Heart left ventricle (tissue), 13 donors: ENCODE measurements at regions not wholly inside any gene's neighbourhood (a gene's known extent, or its start where the extent isn't known, plus 50 kb on each side); places are given as distances from the start of the nearest gene placed in this dataset.

ENCODE experiments used
- CTCF ChIP-seq, 12 donors: fragments of 200-600 bp; sonication (generic) in 4 of 12; IDR thresholded peaks; one replicate each; pipeline versions ENCODE4 v1.5.0 to v1.8.0; 2018 to 2022; ENCODE audit warnings: antibody characterized with exemption in 12 of 12, mild to moderate bottlenecking in 5 of 12
- POLR2A ChIP-seq, 2 donors: fragments of 450-650 bp; IDR thresholded peaks; one replicate each; pipeline ENCODE4 v1.6.1; 2017; ENCODE audit warnings: antibody characterized with exemption in 2 of 2, mild to moderate bottlenecking in 2 of 2, moderate library complexity in 2 of 2
- donor health status: ischemic (EF 13 %, LVEDD 7.1; RV severe dilation, severe dysfunction).
- donor health status: DM: no; HTN: yes; CAD: no.
- donor health status: DM: no; HTN: no; CAD: no.
- donor health status: ischemic (EF 25% LVEDD 6.9; RV normal size, moderate dysfunction).
- donor health status: ischemic (EF 25% LVEDD 5.7; RV mildly dilated, moderate dysfunction).
- donor health status: ischemic (EF 35%, LVEDD 5.7; RV mildly dilated, moderate dysfunction).
- donor health status: nonischemic (EF 11% LVEDD 7.7; RV severe dilation, severe dysfunction).
- donor health status: DM: yes; HTN: yes; CAD: no.
- donor health status: PGD.
- donor health status: ischemic (EF 29% LVEDD 5.4; RV normal size, mild dysfunction).
- donor health status: nonischemic (EF 23%, LVEDD 6.1; RV moderate dilation, normal function).

GRCh38 chr2:59276033-59276432 lies 1034.9 kb upstream of the FANCL start:
- TF ChIP-seq CTCF (IDR thresholded peaks at IDR 0.05) = peak in 1 of 12 donors; percentile 8
- TF ChIP-seq POLR2A (IDR thresholded peaks at IDR 0.05) = no peak
